ENCODE measurements at regions not wholly inside any gene's neighbourhood (a gene's known extent, or its start where the extent isn't known, plus 50 kb on each side); places are given as distances from the start of the nearest gene placed in this dataset.

DNA sequence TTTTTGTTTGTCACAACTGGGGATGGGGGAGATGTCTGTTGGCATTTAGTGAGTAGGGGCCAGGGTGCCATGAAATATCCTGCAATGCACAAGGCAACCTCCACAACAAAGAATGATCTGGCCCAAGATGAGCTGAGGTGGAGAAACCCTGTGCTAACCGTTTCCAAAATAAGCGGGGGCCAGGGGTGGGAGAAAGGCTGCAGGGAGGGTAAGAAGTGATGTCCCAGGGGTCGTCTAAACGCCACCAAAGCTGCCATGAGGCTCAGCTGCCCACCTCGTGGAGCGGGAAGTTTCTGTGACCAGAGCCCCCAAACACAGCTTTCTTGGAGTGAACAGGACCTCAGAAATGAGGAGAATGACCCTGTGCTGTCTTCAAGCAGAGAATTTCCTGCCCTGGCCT lies 76.5 kb upstream of the CDH5 start:
- TF ChIP-seq, protein P1, sequence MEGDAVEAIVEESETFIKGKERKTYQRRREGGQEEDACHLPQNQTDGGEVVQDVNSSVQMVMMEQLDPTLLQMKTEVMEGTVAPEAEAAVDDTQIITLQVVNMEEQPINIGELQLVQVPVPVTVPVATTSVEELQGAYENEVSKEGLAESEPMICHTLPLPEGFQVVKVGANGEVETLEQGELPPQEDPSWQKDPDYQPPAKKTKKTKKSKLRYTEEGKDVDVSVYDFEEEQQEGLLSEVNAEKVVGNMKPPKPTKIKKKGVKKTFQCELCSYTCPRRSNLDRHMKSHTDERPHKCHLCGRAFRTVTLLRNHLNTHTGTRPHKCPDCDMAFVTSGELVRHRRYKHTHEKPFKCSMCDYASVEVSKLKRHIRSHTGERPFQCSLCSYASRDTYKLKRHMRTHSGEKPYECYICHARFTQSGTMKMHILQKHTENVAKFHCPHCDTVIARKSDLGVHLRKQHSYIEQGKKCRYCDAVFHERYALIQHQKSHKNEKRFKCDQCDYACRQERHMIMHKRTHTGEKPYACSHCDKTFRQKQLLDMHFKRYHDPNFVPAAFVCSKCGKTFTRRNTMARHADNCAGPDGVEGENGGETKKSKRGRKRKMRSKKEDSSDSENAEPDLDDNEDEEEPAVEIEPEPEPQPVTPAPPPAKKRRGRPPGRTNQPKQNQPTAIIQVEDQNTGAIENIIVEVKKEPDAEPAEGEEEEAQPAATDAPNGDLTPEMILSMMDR (IDR thresholded peaks at IDR 0.05) = no peak
- TF ChIP-seq POLR2AphosphoS5 (IDR thresholded peaks at IDR 0.05) (no peak), POLR2A (IDR thresholded peaks at IDR 0.05) (no peak)

Data from breast epithelium (tissue), 3 donors.